GM18873 (cell line): ENCODE measurements at regions not wholly inside any gene's neighbourhood (a gene's known extent, or its start where the extent isn't known, plus 50 kb on each side); places are given as distances from the start of the nearest gene placed in this dataset.

Experiments used
- ATAC-seq: cut with Tn5 transposase; IDR thresholded peaks from one replicate; pipeline ENCODE4 v1.9.1; 2021; ENCODE audit warnings: mild to moderate bottlenecking, moderate library complexity, moderate number of reproducible peaks; ENCODE audit not compliant: unreplicated experiment, low FRiP score

- no peak for ATAC-seq
Observed at GRCh38 chr2:78654941-78655340, 370.6 kb upstream of the REG3G start.

GRCh38 chr2:78676921-78677696 lies 348.4 kb upstream of the REG3G start:
- no peak for ATAC-seq

GRCh38 chr2:78677774-78678173 lies 347.7 kb upstream of the REG3G start:
- no peak for ATAC-seq

GRCh38 chr2:78681386-78681785 lies 344.1 kb upstream of the REG3G start:
- ATAC-seq, result no peak

- ATAC-seq, result no peak
Observed at GRCh38 chr2:78682781-78683180, 342.7 kb upstream of the REG3G start.

GRCh38 chr2:78686625-78687153 lies 338.8 kb upstream of the REG3G start:
- no peak for ATAC-seq

- no peak for ATAC-seq
Observed at GRCh38 chr2:78699696-78700095, 325.8 kb upstream of the REG3G start.

- ATAC-seq, result no peak
Observed at GRCh38 chr2:78701546-78701945, 324.0 kb upstream of the REG3G start.

- no peak for ATAC-seq
Observed at GRCh38 chr2:78707776-78708386, 317.6 kb upstream of the REG3G start.

GRCh38 chr2:78710632-78711375 lies 314.7 kb upstream of the REG3G start:
- ATAC-seq, result no peak

GRCh38 chr2:78715293-78715692 lies 310.2 kb upstream of the REG3G start:
- no peak for ATAC-seq

GRCh38 chr2:78718024-78718423 lies 307.5 kb upstream of the REG3G start:
- ATAC-seq, result no peak

- no peak for ATAC-seq
Observed at GRCh38 chr2:78718473-78718872, 307.0 kb upstream of the REG3G start.

- ATAC-seq, result no peak
Observed at GRCh38 chr2:78721355-78722033, 304.0 kb upstream of the REG3G start.

GRCh38 chr2:78734221-78734620 lies 291.3 kb upstream of the REG3G start:
- ATAC-seq, result no peak

- no peak for ATAC-seq
Observed at GRCh38 chr2:78739282-78739681, 286.2 kb upstream of the REG3G start.

GRCh38 chr2:78749638-78750037 lies 275.9 kb upstream of the REG3G start:
- no peak for ATAC-seq

- no peak for ATAC-seq
Observed at GRCh38 chr2:78750219-78750618, 275.3 kb upstream of the REG3G start.

- no peak for ATAC-seq
Observed at GRCh38 chr2:78754930-78755329, 270.6 kb upstream of the REG3G start.

GRCh38 chr2:78757191-78757590 lies 268.3 kb upstream of the REG3G start:
- ATAC-seq, result no peak

GRCh38 chr2:78757640-78758039 lies 267.9 kb upstream of the REG3G start:
- ATAC-seq, result no peak
